ENCODE measurements at regions not wholly inside any gene's neighbourhood (a gene's known extent, or its start where the extent isn't known, plus 50 kb on each side); places are given as distances from the start of the nearest gene placed in this dataset.
A peak's percentile ranks its signal among the peaks of the same experiment; 100 is the strongest.

- TF ChIP-seq, protein P1, sequence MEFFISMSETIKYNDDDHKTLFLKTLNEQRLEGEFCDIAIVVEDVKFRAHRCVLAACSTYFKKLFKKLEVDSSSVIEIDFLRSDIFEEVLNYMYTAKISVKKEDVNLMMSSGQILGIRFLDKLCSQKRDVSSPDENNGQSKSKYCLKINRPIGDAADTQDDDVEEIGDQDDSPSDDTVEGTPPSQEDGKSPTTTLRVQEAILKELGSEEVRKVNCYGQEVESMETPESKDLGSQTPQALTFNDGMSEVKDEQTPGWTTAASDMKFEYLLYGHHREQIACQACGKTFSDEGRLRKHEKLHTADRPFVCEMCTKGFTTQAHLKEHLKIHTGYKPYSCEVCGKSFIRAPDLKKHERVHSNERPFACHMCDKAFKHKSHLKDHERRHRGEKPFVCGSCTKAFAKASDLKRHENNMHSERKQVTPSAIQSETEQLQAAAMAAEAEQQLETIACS (CRISPR knock-in tag; IDR thresholded peaks at IDR 0.05): no peak
- TF ChIP-seq ZNF776 (CRISPR knock-in tag; IDR thresholded peaks at IDR 0.05): no peak
- no peak for TF ChIP-seq E2F5 (CRISPR knock-in tag; conservative IDR thresholded peaks at IDR 0.05)
- TF ChIP-seq FOXO1 (CRISPR knock-in tag; IDR thresholded peaks at IDR 0.05): no peak; the same call in 1 of the 2 replicates
- no peak for TF ChIP-seq FOXP1 (IDR thresholded peaks at IDR 0.05)
- peak; percentile 56 for TF ChIP-seq FOXP1 (CRISPR knock-in tag; IDR thresholded peaks at IDR 0.05)
- TF ChIP-seq ZGPAT (CRISPR knock-in tag; IDR thresholded peaks at IDR 0.05): no peak
- no peak for TF ChIP-seq NAIF1 (CRISPR knock-in tag; IDR thresholded peaks at IDR 0.05; ENCODE audit: borderline replicate concordance)
- TF ChIP-seq CEBPZ (IDR thresholded peaks at IDR 0.05; ENCODE audit: low read length): no peak
- TF ChIP-seq FOXM1 (CRISPR knock-in tag; IDR thresholded peaks at IDR 0.05): no peak
- TF ChIP-seq KDM2A (CRISPR knock-in tag; IDR thresholded peaks at IDR 0.05; ENCODE audit: borderline replicate concordance, low read depth): no peak
- no peak for TF ChIP-seq STAT5B (CRISPR knock-in tag; IDR thresholded peaks at IDR 0.05)
- TF ChIP-seq, protein P2, sequence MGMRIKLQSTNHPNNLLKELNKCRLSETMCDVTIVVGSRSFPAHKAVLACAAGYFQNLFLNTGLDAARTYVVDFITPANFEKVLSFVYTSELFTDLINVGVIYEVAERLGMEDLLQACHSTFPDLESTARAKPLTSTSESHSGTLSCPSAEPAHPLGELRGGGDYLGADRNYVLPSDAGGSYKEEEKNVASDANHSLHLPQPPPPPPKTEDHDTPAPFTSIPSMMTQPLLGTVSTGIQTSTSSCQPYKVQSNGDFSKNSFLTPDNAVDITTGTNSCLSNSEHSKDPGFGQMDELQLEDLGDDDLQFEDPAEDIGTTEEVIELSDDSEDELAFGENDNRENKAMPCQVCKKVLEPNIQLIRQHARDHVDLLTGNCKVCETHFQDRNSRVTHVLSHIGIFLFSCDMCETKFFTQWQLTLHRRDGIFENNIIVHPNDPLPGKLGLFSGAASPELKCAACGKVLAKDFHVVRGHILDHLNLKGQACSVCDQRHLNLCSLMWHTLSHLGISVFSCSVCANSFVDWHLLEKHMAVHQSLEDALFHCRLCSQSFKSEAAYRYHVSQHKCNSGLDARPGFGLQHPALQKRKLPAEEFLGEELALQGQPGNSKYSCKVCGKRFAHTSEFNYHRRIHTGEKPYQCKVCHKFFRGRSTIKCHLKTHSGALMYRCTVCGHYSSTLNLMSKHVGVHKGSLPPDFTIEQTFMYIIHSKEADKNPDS (CRISPR knock-in tag; IDR thresholded peaks at IDR 0.05): no peak
- TF ChIP-seq ZNF234 (CRISPR knock-in tag; conservative IDR thresholded peaks at IDR 0.05): no peak
- no peak for TF ChIP-seq MTA1 (CRISPR knock-in tag; IDR thresholded peaks at IDR 0.05; ENCODE audit: borderline replicate concordance)
- TF ChIP-seq, protein P3, sequence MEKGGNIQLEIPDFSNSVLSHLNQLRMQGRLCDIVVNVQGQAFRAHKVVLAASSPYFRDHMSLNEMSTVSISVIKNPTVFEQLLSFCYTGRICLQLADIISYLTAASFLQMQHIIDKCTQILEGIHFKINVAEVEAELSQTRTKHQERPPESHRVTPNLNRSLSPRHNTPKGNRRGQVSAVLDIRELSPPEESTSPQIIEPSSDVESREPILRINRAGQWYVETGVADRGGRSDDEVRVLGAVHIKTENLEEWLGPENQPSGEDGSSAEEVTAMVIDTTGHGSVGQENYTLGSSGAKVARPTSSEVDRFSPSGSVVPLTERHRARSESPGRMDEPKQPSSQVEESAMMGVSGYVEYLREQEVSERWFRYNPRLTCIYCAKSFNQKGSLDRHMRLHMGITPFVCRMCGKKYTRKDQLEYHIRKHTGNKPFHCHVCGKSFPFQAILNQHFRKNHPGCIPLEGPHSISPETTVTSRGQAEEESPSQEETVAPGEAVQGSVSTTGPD (CRISPR knock-in tag; IDR thresholded peaks at IDR 0.05): no peak
- no peak for TF ChIP-seq ZNF33A (CRISPR knock-in tag; IDR thresholded peaks at IDR 0.05; ENCODE audit: borderline replicate concordance)
- peak; percentile 41; the same call in 1 of the 2 replicates for TF ChIP-seq PITX1 (CRISPR knock-in tag; IDR thresholded peaks at IDR 0.05)
These were observed 65.2 kb upstream of the DIO3 start (continued) for GRCh38 chr14:101495827-101496775.
